BLaER1 treated with 17β-estradiol and CSF1 and Interleukin-3, amounts not matched to agents 10 nM and 100 nM (cell line): ENCODE measurements at regions not wholly inside any gene's neighbourhood (a gene's known extent, or its start where the extent isn't known, plus 50 kb on each side); places are given as distances from the start of the nearest gene placed in this dataset.

Source experiments
- H3K27ac ChIP-seq, 11 experiments: shearing (Covaris generic); formaldehyde crosslinking; 2 replicates each; pipeline ENCODE4 v1.8.1; 2022
- H3K27me3 ChIP-seq, 11 experiments: shearing (Covaris generic); formaldehyde crosslinking; 2 replicates each; pipeline ENCODE4 v1.8.1; 2022
- H3K36me3 ChIP-seq, 11 experiments: shearing (Covaris generic); formaldehyde crosslinking; 2 replicates each; pipeline ENCODE4 v1.8.1; 2022
- H3K4me1 ChIP-seq, 10 experiments: shearing (Covaris generic); formaldehyde crosslinking; 2 replicates each; pipeline ENCODE4 v1.8.1; 2022
- H3K4me2 ChIP-seq, 11 experiments: shearing (Covaris generic); formaldehyde crosslinking; 2 replicates each; pipeline ENCODE4 v1.8.1; 2022
- H3K4me3 ChIP-seq, 10 experiments: shearing (Covaris generic); formaldehyde crosslinking; 2 replicates each; pipeline ENCODE4 v1.8.1; 2022
- H3K9ac ChIP-seq, 11 experiments: shearing (Covaris generic); formaldehyde crosslinking; 2 replicates each; pipeline ENCODE4 v1.8.1; 2022
- H3K9me3 ChIP-seq, 11 experiments: shearing (Covaris generic); formaldehyde crosslinking; replicated peaks in 1 of 11; 2 replicates each; pipeline ENCODE4 v1.8.1; 2022
- H4K20me1 ChIP-seq, 11 experiments: shearing (Covaris generic); formaldehyde crosslinking; 2 replicates each; pipeline ENCODE4 v1.8.1; 2022
- Cebpa-rat ChIP-seq, 11 experiments: shearing (Covaris generic); IDR thresholded peaks; 2 replicates each; pipeline ENCODE4 v1.8.1; 2022

- H3K4me1 ChIP-seq: no peaks in the 10 kb centered on the region
- no peaks in the 10 kb centered on the region for H4K20me1 ChIP-seq
- no peak overlapping the region for H3K9ac ChIP-seq
- H3K27me3 ChIP-seq: no peaks in the 10 kb centered on the region
- H3K4me3 ChIP-seq: no peak overlapping the region
- no peaks in the 10 kb centered on the region for H3K9me3 ChIP-seq
- no peaks in the 10 kb centered on the region for H3K36me3 ChIP-seq
- TF ChIP-seq Cebpa-rat (IDR thresholded peaks at IDR 0.05): no peak
- H3K4me2 ChIP-seq: no peak overlapping the region
- H3K27ac ChIP-seq: no peak overlapping the region
Observed at GRCh38 chr1:90384193-90384592, 332.9 kb downstream of the BARHL2 start.

- no peak overlapping the region for H3K9ac ChIP-seq
- no peak for TF ChIP-seq Cebpa-rat (IDR thresholded peaks at IDR 0.05)
Observed at GRCh38 chr1:90382161-90382560, 334.9 kb downstream of the BARHL2 start.

GRCh38 chr1:90381598-90381997, 335.5 kb downstream of the BARHL2 start:
- Histone ChIP-seq H3K36me3 (no peaks in the 10 kb centered on the region), H3K4me3 (no peak overlapping the region), H3K4me2 (no peak overlapping the region), H3K9me3 (peaks cover 0 to 8% (median 0%) of the 10 kb centered on the region in 11 experiments; a peak in 4 of 22 replicates), H3K9ac (no peak overlapping the region), H3K27ac (no peak overlapping the region), H3K4me1 (no peaks in the 10 kb centered on the region), H4K20me1 (no peaks in the 10 kb centered on the region), H3K27me3 (no peaks in the 10 kb centered on the region)
- no peak for TF ChIP-seq Cebpa-rat (IDR thresholded peaks at IDR 0.05)

More at GRCh38 chr1:90382161-90382560, 334.9 kb downstream of the BARHL2 start:
- no peaks in the 10 kb centered on the region for H3K4me1 ChIP-seq
- H3K27me3 ChIP-seq: no peaks in the 10 kb centered on the region
- no peak overlapping the region for H3K4me3 ChIP-seq
- H3K27ac ChIP-seq: no peak overlapping the region
- H3K4me2 ChIP-seq: no peak overlapping the region
- no peaks in the 10 kb centered on the region for H3K36me3 ChIP-seq
- peaks cover 0 to 8% (median 0%) of the 10 kb centered on the region in 11 experiments; a peak in 4 of 22 replicates for H3K9me3 ChIP-seq
- H4K20me1 ChIP-seq: no peaks in the 10 kb centered on the region

- no peak for TF ChIP-seq Cebpa-rat (IDR thresholded peaks at IDR 0.05)
- Histone ChIP-seq H4K20me1 (peaks cover 0 to 8% (median 0%) of the 10 kb centered on the region in 11 experiments; a peak in 5 of 22 replicates), H3K36me3 (no peaks in the 10 kb centered on the region), H3K27ac (no peak overlapping the region), H3K4me2 (peak overlapping the region in 9 of 11 experiments; percentile 1 to 59 (median 49); a peak in 17 of 22 replicates), H3K9me3 (peaks cover 0 to 7% (median 0%) of the 10 kb centered on the region in 11 experiments; a peak in 1 of 22 replicates), H3K4me1 (peaks cover 10 to 20% (median 18%) of the 10 kb centered on the region in 10 experiments; a peak in 19 of 20 replicates), H3K27me3 (peaks cover 0 to 23% (median 11%) of the 10 kb centered on the region in 11 experiments; a peak in 13 of 22 replicates), H3K4me3 (no peak overlapping the region), H3K9ac (no peak overlapping the region)
Observed at GRCh38 chr1:90371448-90371813, 345.7 kb downstream of the BARHL2 start.

GRCh38 chr1:90370686-90371447, 346.2 kb downstream of the BARHL2 start:
- Histone ChIP-seq H3K4me3 (no peak overlapping the region), H3K36me3 (no peaks in the 10 kb centered on the region), H3K4me1 (peaks cover 10 to 20% (median 18%) of the 10 kb centered on the region in 10 experiments; a peak in 19 of 20 replicates), H3K9ac (no peak overlapping the region), H3K27me3 (peaks cover 0 to 23% (median 11%) of the 10 kb centered on the region in 11 experiments; a peak in 13 of 22 replicates), H3K4me2 (peak overlapping the region in 10 of 11 experiments; percentile 1 to 59 (median 46); a peak in 17 of 22 replicates), H3K9me3 (peaks cover 0 to 7% (median 0%) of the 10 kb centered on the region in 11 experiments; a peak in 2 of 22 replicates), H3K27ac (no peak overlapping the region), H4K20me1 (peaks cover 0 to 8% (median 0%) of the 10 kb centered on the region in 11 experiments; a peak in 5 of 22 replicates)
- no peak for TF ChIP-seq Cebpa-rat (IDR thresholded peaks at IDR 0.05)

- H3K27me3 ChIP-seq: no peaks in the 10 kb centered on the region; a peak in 1 of 22 replicates
- no peaks in the 10 kb centered on the region for H4K20me1 ChIP-seq
- H3K36me3 ChIP-seq: no peaks in the 10 kb centered on the region
- no peak overlapping the region for H3K4me3 ChIP-seq
- H3K27ac ChIP-seq: no peak overlapping the region
- no peak for TF ChIP-seq Cebpa-rat (IDR thresholded peaks at IDR 0.05)
- peaks cover 0 to 11% (median 8%) of the 10 kb centered on the region in 11 experiments; a peak in 13 of 22 replicates for H3K9me3 ChIP-seq
- H3K4me2 ChIP-seq: no peak overlapping the region
- no peak overlapping the region for H3K9ac ChIP-seq
- no peaks in the 10 kb centered on the region; a peak in 1 of 20 replicates for H3K4me1 ChIP-seq
Observed at GRCh38 chr1:90362163-90362562, 354.9 kb downstream of the BARHL2 start.

GRCh38 chr1:90361026-90361425, 356.1 kb downstream of the BARHL2 start:
- Histone ChIP-seq H3K9ac (no peak overlapping the region), H3K27ac (no peak overlapping the region), H4K20me1 (no peaks in the 10 kb centered on the region), H3K4me3 (no peak overlapping the region), H3K36me3 (no peaks in the 10 kb centered on the region), H3K9me3 (peaks cover 0 to 11% (median 8%) of the 10 kb centered on the region in 11 experiments; a peak in 13 of 22 replicates), H3K4me2 (no peak overlapping the region), H3K27me3 (no peaks in the 10 kb centered on the region), H3K4me1 (no peaks in the 10 kb centered on the region; a peak in 1 of 20 replicates)
- TF ChIP-seq Cebpa-rat (IDR thresholded peaks at IDR 0.05): no peak

- TF ChIP-seq Cebpa-rat (IDR thresholded peaks at IDR 0.05): no peak
- no peak overlapping the region for H3K4me3 ChIP-seq
- no peak overlapping the region for H3K9ac ChIP-seq
- H3K4me1 ChIP-seq: no peaks in the 10 kb centered on the region; a peak in 1 of 20 replicates
- H3K36me3 ChIP-seq: no peaks in the 10 kb centered on the region
- peaks cover 0 to 4% (median 1%) of the 10 kb centered on the region in 11 experiments; a peak in 8 of 22 replicates for H3K9me3 ChIP-seq
- H3K27ac ChIP-seq: no peak overlapping the region
- H4K20me1 ChIP-seq: no peaks in the 10 kb centered on the region
- no peak overlapping the region for H3K4me2 ChIP-seq
- no peaks in the 10 kb centered on the region for H3K27me3 ChIP-seq
Observed at GRCh38 chr1:90359994-90360393, 357.1 kb downstream of the BARHL2 start.

GRCh38 chr1:90358448-90358847, 358.7 kb downstream of the BARHL2 start:
- H3K4me2 ChIP-seq: no peak overlapping the region; a peak in 2 of 22 replicates
- no peaks in the 10 kb centered on the region for H3K27me3 ChIP-seq
- H3K9ac ChIP-seq: no peak overlapping the region

More at GRCh38 chr1:90358448-90358847, 358.7 kb downstream of the BARHL2 start:
- Histone ChIP-seq H3K36me3 (no peaks in the 10 kb centered on the region), H4K20me1 (no peaks in the 10 kb centered on the region), H3K27ac (no peak overlapping the region), H3K9me3 (no peaks in the 10 kb centered on the region), H3K4me1 (no peaks in the 10 kb centered on the region; a peak in 1 of 20 replicates), H3K4me3 (no peak overlapping the region)
- no peak for TF ChIP-seq Cebpa-rat (IDR thresholded peaks at IDR 0.05)
